ACHN (cell line): ENCODE measurements at regions not wholly inside any gene's neighbourhood (a gene's known extent, or its start where the extent isn't known, plus 50 kb on each side); places are given as distances from the start of the nearest gene placed in this dataset.
"Not testable (repeated sequence)": the region's sequence is repeated elsewhere in the genome, so short reads cannot be mapped to it uniquely, and the experiment has no call there.

Source experiments
- DNase-seq: peaks from one replicate; pipeline ENCODE4 v3.0.0-alpha.2; 2015
- in situ Hi-C: cut with HindIII; loops from 2 replicates; pipeline ENCODE4 v1.10.0; 2017; ENCODE audit warnings: low sequenced_read_pairs, low pct_ligation_motif_present, low pct_unique_long_range_greater_than_20kb

GRCh38 chr16:13733561-13733960 is 186.4 kb upstream of the ERCC4 start:
- no peak for DNase-seq
- in situ Hi-C loops: no loop called here

GRCh38 chr16:13739621-13740373 is 180.2 kb upstream of the ERCC4 start:
- in situ Hi-C loops, DNase-seq: not testable (repeated sequence)

GRCh38 chr16:13742928-13743327 is 177.0 kb upstream of the ERCC4 start:
- in situ Hi-C loops: no loop called here

GRCh38 chr16:13743571-13743970 is 176.4 kb upstream of the ERCC4 start:
- in situ Hi-C loops: no loop called here
- no peak for DNase-seq

More at GRCh38 chr16:13742928-13743327, 177.0 kb upstream of the ERCC4 start:
- DNase-seq: no peak

- in situ Hi-C loops: no loop called here
- no peak for DNase-seq
These were observed 163.4 kb upstream of the ERCC4 start for GRCh38 chr16:13756411-13757140.

GRCh38 chr16:13766334-13766733 is 153.6 kb upstream of the ERCC4 start:
- no peak for DNase-seq
- in situ Hi-C loops: no loop called here

- peak; percentile 19 for DNase-seq
- in situ Hi-C loops: no loop called here
These were observed 152.7 kb upstream of the ERCC4 start for GRCh38 chr16:13767215-13767614.

GRCh38 chr16:13768471-13768870 is 151.5 kb upstream of the ERCC4 start:
- DNase-seq: no peak
- in situ Hi-C loops: no loop called here

- no peak for DNase-seq
- in situ Hi-C loops: no loop called here
These were observed 149.5 kb upstream of the ERCC4 start for GRCh38 chr16:13770436-13770835.

GRCh38 chr16:13772782-13773181 is 147.2 kb upstream of the ERCC4 start:
- no peak for DNase-seq
- in situ Hi-C loops: no loop called here

GRCh38 chr16:13779676-13780075 is 140.3 kb upstream of the ERCC4 start:
- in situ Hi-C loops: no loop called here
- no peak for DNase-seq

GRCh38 chr16:13780406-13781168 is 139.4 kb upstream of the ERCC4 start:
- in situ Hi-C loops: no loop called here
- DNase-seq: no peak

- in situ Hi-C loops: no loop called here
- no peak for DNase-seq
These were observed 138.8 kb upstream of the ERCC4 start for GRCh38 chr16:13781169-13781564.

- no peak for DNase-seq
- in situ Hi-C loops: no loop called here
These were observed 138.2 kb upstream of the ERCC4 start for GRCh38 chr16:13781575-13782338.

- no peak for DNase-seq
- in situ Hi-C loops: no loop called here
These were observed 128.9 kb upstream of the ERCC4 start for GRCh38 chr16:13791095-13791494.

GRCh38 chr16:13793841-13794409 is 126.0 kb upstream of the ERCC4 start:
- in situ Hi-C loops: no loop called here
- DNase-seq: no peak

GRCh38 chr16:13795131-13795530 is 124.8 kb upstream of the ERCC4 start:
- DNase-seq: no peak
- in situ Hi-C loops: no loop called here

- in situ Hi-C loops: no loop called here
These were observed 122.2 kb upstream of the ERCC4 start for GRCh38 chr16:13797718-13798117.

More at GRCh38 chr16:13797718-13798117, 122.2 kb upstream of the ERCC4 start:
- no peak for DNase-seq
